ENCODE measurements at regions not wholly inside any gene's neighbourhood (a gene's known extent, or its start where the extent isn't known, plus 50 kb on each side); places are given as distances from the start of the nearest gene placed in this dataset.
"Not testable (repeated sequence)": the region's sequence is repeated elsewhere in the genome, so short reads cannot be mapped to it uniquely, and the experiment has no call there.

GRCh38 chr4:66949419-66949818 is 595.9 kb downstream of the CENPC start:
- H3K79me2 ChIP-seq (ENCODE audit: insufficient read depth, low read length): no peaks in the 10 kb centered on the region
- H3K27ac ChIP-seq (ENCODE audit: low read depth, low read length): no peak overlapping the region
- no peak for FAIRE-seq
- Mint-ChIP-seq H3K27ac (ENCODE audit: unreplicated experiment) (no peak overlapping the region), H3K9me3 (ENCODE audit: unreplicated experiment) (no peaks in the 10 kb centered on the region), H3K4me1 (ENCODE audit: low read depth, unreplicated experiment) (no peaks in the 10 kb centered on the region), H3K36me3 (ENCODE audit: low read depth, unreplicated experiment) (no peaks in the 10 kb centered on the region), H3K4me3 (ENCODE audit: unreplicated experiment) (no peak overlapping the region), H3K27me3 (ENCODE audit: low read depth, unreplicated experiment) (no peaks in the 10 kb centered on the region)
- no peaks in the 10 kb centered on the region for H4K20me1 ChIP-seq (ENCODE audit: insufficient read depth, low read length)
- no peak overlapping the region for H2AFZ ChIP-seq (ENCODE audit: low read depth, low read length)
- no peak overlapping the region for H3K4me2 ChIP-seq (ENCODE audit: low read length)
- H3K9me3 ChIP-seq (ENCODE audit: insufficient read depth, low read depth, low read length): no peaks in the 10 kb centered on the region
- H3K4me3 ChIP-seq (ENCODE audit: insufficient read depth, low read depth, low read length): no peak overlapping the region
- no peak for TF ChIP-seq EZH2 (IDR thresholded peaks at IDR 0.05; ENCODE audit: insufficient read depth, low read length)
- TF ChIP-seq, protein P1, sequence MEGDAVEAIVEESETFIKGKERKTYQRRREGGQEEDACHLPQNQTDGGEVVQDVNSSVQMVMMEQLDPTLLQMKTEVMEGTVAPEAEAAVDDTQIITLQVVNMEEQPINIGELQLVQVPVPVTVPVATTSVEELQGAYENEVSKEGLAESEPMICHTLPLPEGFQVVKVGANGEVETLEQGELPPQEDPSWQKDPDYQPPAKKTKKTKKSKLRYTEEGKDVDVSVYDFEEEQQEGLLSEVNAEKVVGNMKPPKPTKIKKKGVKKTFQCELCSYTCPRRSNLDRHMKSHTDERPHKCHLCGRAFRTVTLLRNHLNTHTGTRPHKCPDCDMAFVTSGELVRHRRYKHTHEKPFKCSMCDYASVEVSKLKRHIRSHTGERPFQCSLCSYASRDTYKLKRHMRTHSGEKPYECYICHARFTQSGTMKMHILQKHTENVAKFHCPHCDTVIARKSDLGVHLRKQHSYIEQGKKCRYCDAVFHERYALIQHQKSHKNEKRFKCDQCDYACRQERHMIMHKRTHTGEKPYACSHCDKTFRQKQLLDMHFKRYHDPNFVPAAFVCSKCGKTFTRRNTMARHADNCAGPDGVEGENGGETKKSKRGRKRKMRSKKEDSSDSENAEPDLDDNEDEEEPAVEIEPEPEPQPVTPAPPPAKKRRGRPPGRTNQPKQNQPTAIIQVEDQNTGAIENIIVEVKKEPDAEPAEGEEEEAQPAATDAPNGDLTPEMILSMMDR (IDR thresholded peaks at IDR 0.05; ENCODE audit: insufficient read depth, low read depth, low read length): no peak
- H3K4me1 ChIP-seq (ENCODE audit: insufficient read depth, low read length): no peaks in the 10 kb centered on the region
- H3K27me3 ChIP-seq (ENCODE audit: insufficient read depth, low read length): no peaks in the 10 kb centered on the region
- H3K9ac ChIP-seq (ENCODE audit: low read length): no peak overlapping the region
- DNase-seq (ENCODE audit: low read depth): no peak
- H3K36me3 ChIP-seq (ENCODE audit: insufficient read depth, low read length): no peaks in the 10 kb centered on the region

DNA sequence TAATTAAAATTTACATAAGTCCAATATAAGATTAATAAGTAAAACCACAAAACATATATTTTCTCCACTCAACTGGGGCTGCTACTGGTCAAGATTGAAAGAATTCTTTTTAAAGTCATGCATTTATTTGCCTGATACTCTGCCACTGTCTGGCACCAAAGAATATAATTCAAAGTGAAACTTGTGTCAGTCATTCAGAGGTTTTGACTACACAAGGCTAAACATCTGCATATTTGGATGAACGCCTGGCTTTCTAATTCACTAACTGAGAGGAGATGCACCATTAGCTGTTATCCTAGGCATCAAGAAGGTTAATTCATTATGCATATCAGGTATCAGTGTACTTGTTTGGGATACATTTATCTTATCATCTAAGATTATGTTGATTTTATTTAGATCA is 598.5 kb downstream of the CENPC start:
- Histone ChIP-seq H3K4me3 (ENCODE audit: insufficient read depth, low read depth, low read length) (no peak overlapping the region), H3K27ac (ENCODE audit: low read depth, low read length) (no peak overlapping the region), H3K4me2 (ENCODE audit: low read length) (no peak overlapping the region), H4K20me1 (ENCODE audit: insufficient read depth, low read length) (no peaks in the 10 kb centered on the region), H3K27me3 (ENCODE audit: insufficient read depth, low read length) (no peaks in the 10 kb centered on the region), H3K4me1 (ENCODE audit: insufficient read depth, low read length) (no peaks in the 10 kb centered on the region), H3K9ac (ENCODE audit: low read length) (no peak overlapping the region), H3K36me3 (ENCODE audit: insufficient read depth, low read length) (no peaks in the 10 kb centered on the region), H3K9me3 (ENCODE audit: insufficient read depth, low read depth, low read length) (no peaks in the 10 kb centered on the region), H3K79me2 (ENCODE audit: insufficient read depth, low read length) (no peaks in the 10 kb centered on the region), H2AFZ (ENCODE audit: low read depth, low read length) (no peak overlapping the region)
- FAIRE-seq (no peak), DNase-seq (ENCODE audit: low read depth) (no peak)
- no peak overlapping the region for H3K27ac Mint-ChIP-seq (ENCODE audit: unreplicated experiment)
- H3K9me3 Mint-ChIP-seq (ENCODE audit: unreplicated experiment): no peaks in the 10 kb centered on the region
- H3K36me3 Mint-ChIP-seq (ENCODE audit: low read depth, unreplicated experiment): no peaks in the 10 kb centered on the region
- no peaks in the 10 kb centered on the region for H3K27me3 Mint-ChIP-seq (ENCODE audit: low read depth, unreplicated experiment)
- H3K4me3 Mint-ChIP-seq (ENCODE audit: unreplicated experiment): no peak overlapping the region
- no peaks in the 10 kb centered on the region for H3K4me1 Mint-ChIP-seq (ENCODE audit: low read depth, unreplicated experiment)
- TF ChIP-seq, protein P1 (IDR thresholded peaks at IDR 0.05; ENCODE audit: insufficient read depth, low read depth, low read length): no peak
- TF ChIP-seq EZH2 (IDR thresholded peaks at IDR 0.05; ENCODE audit: insufficient read depth, low read length): no peak

DNA sequence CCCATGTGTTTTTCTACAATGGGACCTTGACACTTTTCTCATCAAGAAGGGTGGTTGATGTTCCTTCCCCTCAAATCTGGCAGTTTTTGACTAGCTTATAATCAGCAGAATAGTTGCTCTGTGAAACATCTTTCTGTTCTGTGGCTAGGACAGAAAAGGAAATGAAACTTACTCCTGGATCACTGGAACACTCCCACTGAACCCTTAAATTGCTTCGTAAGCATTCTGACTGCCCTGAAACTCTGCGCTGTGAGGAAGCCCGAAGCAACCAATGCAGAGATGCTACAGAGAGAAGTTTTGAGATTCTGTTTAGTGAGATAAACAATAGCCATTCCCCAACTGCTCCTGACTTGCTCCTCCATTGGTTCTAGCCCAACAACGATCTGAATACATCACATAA is 602.2 kb downstream of the CENPC start:
- Histone ChIP-seq H2AFZ (ENCODE audit: low read depth, low read length) (no peak overlapping the region), H3K36me3 (ENCODE audit: insufficient read depth, low read length) (no peaks in the 10 kb centered on the region), H3K4me1 (ENCODE audit: insufficient read depth, low read length) (no peaks in the 10 kb centered on the region), H3K4me2 (ENCODE audit: low read length) (no peak overlapping the region), H3K27ac (ENCODE audit: low read depth, low read length) (no peak overlapping the region), H4K20me1 (ENCODE audit: insufficient read depth, low read length) (no peaks in the 10 kb centered on the region), H3K9me3 (ENCODE audit: insufficient read depth, low read depth, low read length) (no peaks in the 10 kb centered on the region), H3K27me3 (ENCODE audit: insufficient read depth, low read length) (no peaks in the 10 kb centered on the region), H3K9ac (ENCODE audit: low read length) (no peak overlapping the region), H3K79me2 (ENCODE audit: insufficient read depth, low read length) (no peaks in the 10 kb centered on the region), H3K4me3 (ENCODE audit: insufficient read depth, low read depth, low read length) (no peak overlapping the region)
- Mint-ChIP-seq H3K27ac (ENCODE audit: unreplicated experiment) (no peak overlapping the region), H3K36me3 (ENCODE audit: low read depth, unreplicated experiment) (no peaks in the 10 kb centered on the region), H3K27me3 (ENCODE audit: low read depth, unreplicated experiment) (no peaks in the 10 kb centered on the region), H3K4me3 (ENCODE audit: unreplicated experiment) (no peak overlapping the region), H3K9me3 (ENCODE audit: unreplicated experiment) (no peaks in the 10 kb centered on the region), H3K4me1 (ENCODE audit: low read depth, unreplicated experiment) (no peaks in the 10 kb centered on the region)
- TF ChIP-seq EZH2 (IDR thresholded peaks at IDR 0.05; ENCODE audit: insufficient read depth, low read length): no peak
- TF ChIP-seq, protein P1 (IDR thresholded peaks at IDR 0.05; ENCODE audit: insufficient read depth, low read depth, low read length): no peak
- no peak for DNase-seq (ENCODE audit: low read depth)
- FAIRE-seq: no peak

- not testable (repeated sequence) for FAIRE-seq; H3K36me3 Mint-ChIP-seq (ENCODE audit: low read depth, unreplicated experiment); H3K27me3 ChIP-seq (ENCODE audit: insufficient read depth, low read length); H2AFZ ChIP-seq (ENCODE audit: low read depth, low read length); H3K4me3 Mint-ChIP-seq (ENCODE audit: unreplicated experiment); H3K4me3 ChIP-seq (ENCODE audit: insufficient read depth, low read depth, low read length); H3K27me3 Mint-ChIP-seq (ENCODE audit: low read depth, unreplicated experiment); H3K4me2 ChIP-seq (ENCODE audit: low read length); DNase-seq (ENCODE audit: low read depth); H3K4me1 Mint-ChIP-seq (ENCODE audit: low read depth, unreplicated experiment); H3K36me3 ChIP-seq (ENCODE audit: insufficient read depth, low read length); H4K20me1 ChIP-seq (ENCODE audit: insufficient read depth, low read length); H3K9ac ChIP-seq (ENCODE audit: low read length); H3K9me3 ChIP-seq (ENCODE audit: insufficient read depth, low read depth, low read length); H3K9me3 Mint-ChIP-seq (ENCODE audit: unreplicated experiment); H3K79me2 ChIP-seq (ENCODE audit: insufficient read depth, low read length); H3K27ac ChIP-seq (ENCODE audit: low read depth, low read length); H3K4me1 ChIP-seq (ENCODE audit: insufficient read depth, low read length); H3K27ac Mint-ChIP-seq (ENCODE audit: unreplicated experiment)
Measured at GRCh38 chr4:66931981-66932380, 613.3 kb downstream of the CENPC start.

Data from astrocyte (in vitro differentiated cells and primary cell).